ENCODE measurements at regions not wholly inside any gene's neighbourhood (a gene's known extent, or its start where the extent isn't known, plus 50 kb on each side); places are given as distances from the start of the nearest gene placed in this dataset.

GRCh38 chr6:49038294-49038822, 424.7 kb downstream of the MMUT start:
- TF ChIP-seq, protein P1, sequence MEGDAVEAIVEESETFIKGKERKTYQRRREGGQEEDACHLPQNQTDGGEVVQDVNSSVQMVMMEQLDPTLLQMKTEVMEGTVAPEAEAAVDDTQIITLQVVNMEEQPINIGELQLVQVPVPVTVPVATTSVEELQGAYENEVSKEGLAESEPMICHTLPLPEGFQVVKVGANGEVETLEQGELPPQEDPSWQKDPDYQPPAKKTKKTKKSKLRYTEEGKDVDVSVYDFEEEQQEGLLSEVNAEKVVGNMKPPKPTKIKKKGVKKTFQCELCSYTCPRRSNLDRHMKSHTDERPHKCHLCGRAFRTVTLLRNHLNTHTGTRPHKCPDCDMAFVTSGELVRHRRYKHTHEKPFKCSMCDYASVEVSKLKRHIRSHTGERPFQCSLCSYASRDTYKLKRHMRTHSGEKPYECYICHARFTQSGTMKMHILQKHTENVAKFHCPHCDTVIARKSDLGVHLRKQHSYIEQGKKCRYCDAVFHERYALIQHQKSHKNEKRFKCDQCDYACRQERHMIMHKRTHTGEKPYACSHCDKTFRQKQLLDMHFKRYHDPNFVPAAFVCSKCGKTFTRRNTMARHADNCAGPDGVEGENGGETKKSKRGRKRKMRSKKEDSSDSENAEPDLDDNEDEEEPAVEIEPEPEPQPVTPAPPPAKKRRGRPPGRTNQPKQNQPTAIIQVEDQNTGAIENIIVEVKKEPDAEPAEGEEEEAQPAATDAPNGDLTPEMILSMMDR (IDR thresholded peaks at IDR 0.05), result no peak
- no peak for TF ChIP-seq ZFX (IDR thresholded peaks at IDR 0.05; ENCODE audit: borderline replicate concordance)
